GM23338 (cell line): ENCODE measurements at regions not wholly inside any gene's neighbourhood (a gene's known extent, or its start where the extent isn't known, plus 50 kb on each side); places are given as distances from the start of the nearest gene placed in this dataset.

Source experiments
- ATAC-seq: fragments of 200-7000 bp; cut with Tn5 transposase; 3 replicates; pipeline ENCODE4 v1.9.1; 2020
- DNase-seq: peaks from one replicate; pipeline ENCODE4 v3.0.0-alpha.2; 2015; ENCODE audit warnings: low spot score
- H2AFZ ChIP-seq: fragments of 200-600 bp; sonication (generic); 2 replicates; pipeline ENCODE4 v1.8.0; 2016; ENCODE audit warnings: antibody characterized with exemption, mild to moderate bottlenecking, moderate library complexity
- H3F3A ChIP-seq: fragments of 200-600 bp; sonication (generic); replicated peaks from 2 replicates; pipeline ENCODE4 v1.8.0; 2017; ENCODE audit warnings: antibody characterized with exemption, mixed run types, low read depth
- H3K27ac ChIP-seq: fragments of 200-600 bp; sonication (generic); 2 replicates; pipeline ENCODE4 v1.6.1; 2016; ENCODE audit warnings: low read depth
- H3K27me3 ChIP-seq: fragments of 200-600 bp; sonication (generic); 2 replicates; pipeline ENCODE4 v1.8.0; 2016; ENCODE audit warnings: mild to moderate bottlenecking, mixed run types, moderate library complexity; ENCODE audit not compliant: insufficient read depth
- H3K36me3 ChIP-seq: fragments of 200-600 bp; sonication (generic); 2 replicates; pipeline ENCODE4 v1.8.0; 2016; ENCODE audit warnings: mild to moderate bottlenecking; ENCODE audit not compliant: insufficient read depth
- H3K4me1 ChIP-seq: fragments of 200-600 bp; sonication (generic); 2 replicates; pipeline ENCODE4 v1.8.0; 2016; ENCODE audit warnings: mild to moderate bottlenecking, moderate library complexity; ENCODE audit not compliant: insufficient read depth
- H3K4me2 ChIP-seq: fragments of 200-600 bp; sonication (generic); 2 replicates; pipeline ENCODE4 v1.7.1; 2017; ENCODE audit warnings: mixed run types
- H3K4me3 ChIP-seq: fragments of 200-600 bp; sonication (generic); 2 replicates; pipeline ENCODE4 v1.6.1; 2016; ENCODE audit warnings: mixed run types
- H3K79me2 ChIP-seq: fragments of 200-600 bp; sonication (generic); replicated peaks from 2 replicates; pipeline ENCODE4 v1.8.0; 2017; ENCODE audit warnings: mild to moderate bottlenecking; ENCODE audit not compliant: insufficient read depth
- H3K9me2 ChIP-seq: fragments of 200-600 bp; sonication (generic); 2 replicates; pipeline ENCODE4 v1.8.0; 2017; ENCODE audit not compliant: insufficient read depth
- H4K20me1 ChIP-seq: fragments of 200-600 bp; sonication (generic); replicated peaks from 2 replicates; pipeline ENCODE4 v1.8.0; 2017; ENCODE audit warnings: mild to moderate bottlenecking; ENCODE audit not compliant: insufficient read depth
- H3K27ac Mint-ChIP-seq: 2 replicates; pipeline ENCODE4 v1.8.0; 2020; ENCODE audit warnings: inconsistent platforms, mild to moderate bottlenecking, moderate library complexity, mixed read lengths
- H3K27me3 Mint-ChIP-seq: 3 replicates; pipeline ENCODE4 v1.8.0; 2022; ENCODE audit warnings: low read depth, mild to moderate bottlenecking, moderate library complexity, mixed read lengths, inconsistent platforms; ENCODE audit not compliant: insufficient read depth, poor library complexity
- H3K36me3 Mint-ChIP-seq: 3 replicates; pipeline ENCODE4 v1.8.0; 2021; ENCODE audit warnings: low read depth, mild to moderate bottlenecking, inconsistent platforms, moderate library complexity, mixed read lengths
- H3K4me1 Mint-ChIP-seq: 3 replicates; pipeline ENCODE4 v1.8.0; 2020; ENCODE audit warnings: mild to moderate bottlenecking, inconsistent platforms, mixed read lengths
- H3K4me3 Mint-ChIP-seq: 3 replicates; pipeline ENCODE4 v1.8.0; 2021; ENCODE audit warnings: moderate library complexity, mild to moderate bottlenecking, inconsistent platforms, mixed read lengths
- H3K9me3 Mint-ChIP-seq: 3 replicates; pipeline ENCODE4 v1.8.0; 2020; ENCODE audit warnings: moderate library complexity, mild to moderate bottlenecking, inconsistent platforms, mixed read lengths
- CTCF ChIP-seq, 2 experiments: fragments of 200-600 bp in 1 of 2; sonication (generic) in 1 of 2; conservative IDR thresholded peaks; 2 replicates each; pipeline versions ENCODE4 v1.5.1 to v1.6.1; 2016 to 2017; ENCODE audit warnings: antibody characterized with exemption in 2 of 2, low read depth in 2 of 2, mild to moderate bottlenecking in 2 of 2, moderate library complexity in 1 of 2
- ETS1 ChIP-seq: IDR thresholded peaks from 2 replicates; pipeline ENCODE4 v1.6.1; 2016; ENCODE audit warnings: antibody characterized with exemption
- EZH2 ChIP-seq: fragments of 200-600 bp; sonication (generic); IDR thresholded peaks from one replicate; pipeline ENCODE4 v1.8.0; 2017; ENCODE audit warnings: antibody characterized with exemption, mild to moderate bottlenecking, low read depth; ENCODE audit not compliant: unreplicated experiment
- EZH2phosphoT487 ChIP-seq: fragments of 200-600 bp; sonication (generic); IDR thresholded peaks from one replicate; pipeline ENCODE4 v1.8.1; 2018; ENCODE audit warnings: antibody characterized with exemption; ENCODE audit not compliant: unreplicated experiment
- JUNB ChIP-seq: IDR thresholded peaks from one replicate; pipeline ENCODE4 v1.6.1; 2016; ENCODE audit warnings: antibody characterized with exemption; ENCODE audit not compliant: unreplicated experiment
- POLR2AphosphoS5 ChIP-seq: IDR thresholded peaks from 2 replicates; pipeline ENCODE4 v1.6.1; 2016; ENCODE audit warnings: antibody characterized with exemption, low read depth
- ZNF331 ChIP-seq: fragments of 250-450 bp; sonication (Bioruptor Pico); IDR thresholded peaks from 2 replicates; pipeline ENCODE4 v1.5.0; 2020; ENCODE audit warnings: low read depth, mild to moderate bottlenecking, moderate library complexity
- ZNF462 ChIP-seq: fragments of 250-450 bp; sonication (Bioruptor Pico); IDR thresholded peaks from 2 replicates; pipeline ENCODE4 v1.5.0; 2020; ENCODE audit warnings: mild to moderate bottlenecking, moderate library complexity

- H2AFZ ChIP-seq, result no peak overlapping the region
- H3K4me1 ChIP-seq, result peaks cover 8% of the 10 kb centered on the region; the same call in 1 of the 2 replicates
- no peaks in the 10 kb centered on the region for H3K36me3 ChIP-seq
- H3K79me2 ChIP-seq, result no peaks in the 10 kb centered on the region
- H3F3A ChIP-seq, result no peaks in the 10 kb centered on the region
- H3K4me1 Mint-ChIP-seq, result peaks cover 2% of the 10 kb centered on the region; the same call in 2 of the 3 replicates
- no peak overlapping the region for H3K27ac ChIP-seq
- H3K4me3 Mint-ChIP-seq, result no peak overlapping the region
- H3K9me3 Mint-ChIP-seq, result no peaks in the 10 kb centered on the region
- H3K27me3 ChIP-seq, result no peaks in the 10 kb centered on the region
- no peak for DNase-seq
- H3K4me2 ChIP-seq, result no peak overlapping the region
- no peaks in the 10 kb centered on the region for H3K36me3 Mint-ChIP-seq
- H3K9me2 ChIP-seq, result no peaks in the 10 kb centered on the region
- no peaks in the 10 kb centered on the region for H3K27me3 Mint-ChIP-seq
- H3K27ac Mint-ChIP-seq, result no peak overlapping the region
- no peaks in the 10 kb centered on the region for H4K20me1 ChIP-seq
- no peak overlapping the region for H3K4me3 ChIP-seq
- ATAC-seq, result no peak
- TF ChIP-seq JUNB (no peak), POLR2AphosphoS5 (no peak), EZH2phosphoT487 (no peak), ZNF331 (CRISPR knock-in tag) (no peak), ZNF462 (CRISPR knock-in tag) (no peak)
These were observed 424.9 kb downstream of the PID1 start for GRCh38 chr2:228846161-228846560.

- H3K27me3 Mint-ChIP-seq, result no peaks in the 10 kb centered on the region
- no peaks in the 10 kb centered on the region for H3K79me2 ChIP-seq
- H3K27ac ChIP-seq, result no peak overlapping the region
- H3F3A ChIP-seq, result no peaks in the 10 kb centered on the region
- H3K4me1 Mint-ChIP-seq, result peaks cover 2% of the 10 kb centered on the region; the same call in 2 of the 3 replicates
- no peaks in the 10 kb centered on the region for H3K36me3 ChIP-seq
- H3K4me3 ChIP-seq, result no peak overlapping the region
- H4K20me1 ChIP-seq, result no peaks in the 10 kb centered on the region
- no peak for DNase-seq
- H3K27me3 ChIP-seq, result no peaks in the 10 kb centered on the region
- no peak for ATAC-seq
- H2AFZ ChIP-seq, result peak overlapping the region; percentile 65; the same call in 1 of the 2 replicates
- H3K27ac Mint-ChIP-seq, result no peak overlapping the region
- H3K9me2 ChIP-seq, result no peaks in the 10 kb centered on the region
- H3K36me3 Mint-ChIP-seq, result no peaks in the 10 kb centered on the region
- H3K4me1 ChIP-seq, result peaks cover 8% of the 10 kb centered on the region; the same call in 1 of the 2 replicates
- H3K4me3 Mint-ChIP-seq, result no peak overlapping the region
- no peak overlapping the region for H3K4me2 ChIP-seq
- no peaks in the 10 kb centered on the region for H3K9me3 Mint-ChIP-seq
- TF ChIP-seq EZH2phosphoT487, result no peak
- no peak for TF ChIP-seq ETS1
- TF ChIP-seq EZH2, result no peak
- TF ChIP-seq CTCF (conservative IDR thresholded peaks at IDR 0.05; ENCODE audit: low read depth in 2 of 2), result no peak
- no peak for TF ChIP-seq ZNF331 (CRISPR knock-in tag)
These were observed 425.7 kb downstream of the PID1 start for GRCh38 chr2:228845162-228845925.
